MM.1S (cell line): ENCODE measurements at regions not wholly inside any gene's neighbourhood (a gene's known extent, or its start where the extent isn't known, plus 50 kb on each side); places are given as distances from the start of the nearest gene placed in this dataset.

Experiments
- DNase-seq: peaks from one replicate; pipeline ENCODE4 v3.0.0-alpha.2; 2015
- H2AFZ ChIP-seq: fragments of 300-600 bp; sonication (generic); 2 replicates; pipeline ENCODE4 v1.6.0; 2016; ENCODE audit warnings: antibody characterized with exemption, low read length
- H3F3A ChIP-seq: fragments of 300-600 bp; sonication (generic); 2 replicates; pipeline ENCODE4 v1.6.1; 2016; ENCODE audit warnings: mild to moderate bottlenecking, antibody characterized with exemption, low read length, moderate library complexity, mixed read lengths; ENCODE audit not compliant: insufficient read depth
- H3K27ac ChIP-seq: fragments of 300-600 bp; sonication (generic); 2 replicates; pipeline ENCODE4 v1.5.1; 2016; ENCODE audit warnings: mild to moderate bottlenecking, low read length
- H3K27me3 ChIP-seq: fragments of 300-600 bp; sonication (generic); replicated peaks from 2 replicates; pipeline ENCODE4 v1.6.0; 2016; ENCODE audit warnings: low read length; ENCODE audit not compliant: insufficient read depth
- H3K36me3 ChIP-seq: fragments of 300-600 bp; sonication (generic); replicated peaks from 2 replicates; pipeline ENCODE4 v1.6.1; 2016; ENCODE audit warnings: mild to moderate bottlenecking, low read length, mixed read lengths; ENCODE audit not compliant: insufficient read depth
- H3K4me1 ChIP-seq: fragments of 300-600 bp; sonication (generic); 2 replicates; pipeline ENCODE4 v1.6.1; 2016; ENCODE audit warnings: low read length, mixed read lengths
- H3K4me2 ChIP-seq: fragments of 300-600 bp; sonication (generic); 2 replicates; pipeline ENCODE4 v1.6.0; 2016; ENCODE audit warnings: low read depth, low read length
- H3K4me3 ChIP-seq: fragments of 300-600 bp; sonication (generic); 2 replicates; pipeline ENCODE4 v1.5.1; 2016; ENCODE audit warnings: low read length, mixed read lengths
- H3K79me2 ChIP-seq: fragments of 300-600 bp; sonication (generic); 2 replicates; pipeline ENCODE4 v1.6.1; 2016; ENCODE audit warnings: mixed run types, low read length, mixed read lengths
- H3K9ac ChIP-seq: fragments of 300-600 bp; sonication (generic); 2 replicates; pipeline ENCODE4 v1.6.1; 2016; ENCODE audit warnings: low read length, mixed read lengths
- H3K9me2 ChIP-seq: fragments of 300-600 bp; sonication (generic); replicated peaks from 2 replicates; pipeline ENCODE4 v1.6.1; 2016; ENCODE audit warnings: mild to moderate bottlenecking, low read length, mixed read lengths; ENCODE audit not compliant: insufficient read depth
- H3K9me3 ChIP-seq: fragments of 300-600 bp; sonication (generic); replicated peaks from 2 replicates; pipeline ENCODE4 v1.6.1; 2016; ENCODE audit warnings: mild to moderate bottlenecking, low read length, mixed read lengths; ENCODE audit not compliant: insufficient read depth
- H4K20me1 ChIP-seq: fragments of 300-600 bp; sonication (generic); 2 replicates; pipeline ENCODE4 v1.6.1; 2016; ENCODE audit warnings: mild to moderate bottlenecking, low read length, moderate library complexity, mixed read lengths; ENCODE audit not compliant: insufficient read depth
- EZH2 ChIP-seq: fragments of 300-600 bp; sonication (generic); optimal IDR thresholded peaks from 2 replicates; pipeline ENCODE3; 2017; ENCODE audit warnings: low read depth, mild to moderate bottlenecking, antibody characterized with exemption, low read length, mixed read lengths
- EZH2phosphoT487 ChIP-seq: fragments of 300-600 bp; sonication (generic); IDR thresholded peaks from 2 replicates; pipeline ENCODE4 v1.6.1; 2018; ENCODE audit warnings: antibody characterized with exemption, low read length
- TF ChIP-seq, protein P1 (sequence below): fragments of 300-600 bp; sonication (generic); IDR thresholded peaks from 2 replicates; pipeline ENCODE4 v1.5.1; 2016; ENCODE audit warnings: antibody characterized with exemption, low read length, mixed read lengths

- no peaks in the 10 kb centered on the region for H3K9me2 ChIP-seq
- no peak overlapping the region for H3K4me3 ChIP-seq
- H3K27ac ChIP-seq, result no peak overlapping the region
- no peaks in the 10 kb centered on the region for H4K20me1 ChIP-seq
- DNase-seq, result no peak
- no peak for TF ChIP-seq EZH2
- TF ChIP-seq, protein P1, sequence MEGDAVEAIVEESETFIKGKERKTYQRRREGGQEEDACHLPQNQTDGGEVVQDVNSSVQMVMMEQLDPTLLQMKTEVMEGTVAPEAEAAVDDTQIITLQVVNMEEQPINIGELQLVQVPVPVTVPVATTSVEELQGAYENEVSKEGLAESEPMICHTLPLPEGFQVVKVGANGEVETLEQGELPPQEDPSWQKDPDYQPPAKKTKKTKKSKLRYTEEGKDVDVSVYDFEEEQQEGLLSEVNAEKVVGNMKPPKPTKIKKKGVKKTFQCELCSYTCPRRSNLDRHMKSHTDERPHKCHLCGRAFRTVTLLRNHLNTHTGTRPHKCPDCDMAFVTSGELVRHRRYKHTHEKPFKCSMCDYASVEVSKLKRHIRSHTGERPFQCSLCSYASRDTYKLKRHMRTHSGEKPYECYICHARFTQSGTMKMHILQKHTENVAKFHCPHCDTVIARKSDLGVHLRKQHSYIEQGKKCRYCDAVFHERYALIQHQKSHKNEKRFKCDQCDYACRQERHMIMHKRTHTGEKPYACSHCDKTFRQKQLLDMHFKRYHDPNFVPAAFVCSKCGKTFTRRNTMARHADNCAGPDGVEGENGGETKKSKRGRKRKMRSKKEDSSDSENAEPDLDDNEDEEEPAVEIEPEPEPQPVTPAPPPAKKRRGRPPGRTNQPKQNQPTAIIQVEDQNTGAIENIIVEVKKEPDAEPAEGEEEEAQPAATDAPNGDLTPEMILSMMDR, result no peak
- TF ChIP-seq EZH2phosphoT487, result no peak
- H2AFZ ChIP-seq, result no peak overlapping the region
- H3F3A ChIP-seq, result no peaks in the 10 kb centered on the region
- no peak overlapping the region for H3K9ac ChIP-seq
- no peaks in the 10 kb centered on the region for H3K36me3 ChIP-seq
- H3K4me2 ChIP-seq, result no peak overlapping the region
- H3K27me3 ChIP-seq, result no peaks in the 10 kb centered on the region
- H3K4me1 ChIP-seq, result no peaks in the 10 kb centered on the region
- no peaks in the 10 kb centered on the region for H3K9me3 ChIP-seq
- H3K79me2 ChIP-seq, result no peaks in the 10 kb centered on the region
Measured at GRCh38 chr6:3937438-3937837, 88.3 kb downstream of the FAM50B start.

GRCh38 chr6:3938715-3939367 lies 89.7 kb downstream of the FAM50B start:
- Histone ChIP-seq H3K4me1 (no peaks in the 10 kb centered on the region), H3F3A (no peaks in the 10 kb centered on the region), H3K4me3 (no peak overlapping the region), H2AFZ (no peak overlapping the region), H3K9me2 (no peaks in the 10 kb centered on the region), H3K9ac (no peak overlapping the region), H3K36me3 (no peaks in the 10 kb centered on the region), H3K27me3 (no peaks in the 10 kb centered on the region), H3K9me3 (no peaks in the 10 kb centered on the region), H3K79me2 (no peaks in the 10 kb centered on the region), H4K20me1 (no peaks in the 10 kb centered on the region), H3K27ac (no peak overlapping the region), H3K4me2 (no peak overlapping the region)
- TF ChIP-seq EZH2 (no peak), EZH2phosphoT487 (no peak)
- TF ChIP-seq, protein P1, result no peak
- DNase-seq, result no peak

DNA sequence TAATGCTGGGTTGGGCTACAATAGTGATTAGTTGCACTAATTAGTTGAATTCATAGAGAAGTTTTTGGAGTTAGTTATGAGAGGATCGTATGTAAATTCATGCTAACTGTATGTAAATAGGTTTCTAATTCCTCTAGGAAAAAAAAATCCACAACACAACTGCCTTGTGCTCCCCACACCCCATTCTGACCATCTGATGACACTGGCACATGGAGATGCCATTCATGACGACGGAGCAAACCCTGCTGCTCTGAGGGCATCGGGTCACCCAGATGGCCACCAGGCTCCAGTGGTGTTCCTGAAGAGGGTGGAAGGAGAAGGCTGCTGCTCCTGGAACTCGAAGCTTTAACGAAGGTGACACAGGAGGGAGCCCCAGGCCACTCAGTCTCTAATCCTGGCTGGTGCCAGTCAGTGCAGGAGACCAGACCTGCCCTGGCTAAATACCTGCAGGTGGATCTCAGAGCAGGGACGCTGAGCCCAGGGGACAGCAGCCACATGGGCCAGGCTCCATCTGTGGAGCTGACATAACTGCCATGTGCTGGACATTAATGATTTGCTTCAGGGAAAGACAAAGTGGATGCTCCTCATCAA lies 90.3 kb downstream of the FAM50B start:
- TF ChIP-seq, protein P1, result no peak
- no peak for TF ChIP-seq EZH2
- TF ChIP-seq EZH2phosphoT487, result no peak
- H3K4me3 ChIP-seq, result no peak overlapping the region
- H3K36me3 ChIP-seq, result no peaks in the 10 kb centered on the region
- no peaks in the 10 kb centered on the region for H4K20me1 ChIP-seq
- H3F3A ChIP-seq, result no peaks in the 10 kb centered on the region
- no peak overlapping the region for H2AFZ ChIP-seq
- no peak overlapping the region for H3K9ac ChIP-seq
- H3K4me1 ChIP-seq, result no peaks in the 10 kb centered on the region
- no peaks in the 10 kb centered on the region for H3K9me2 ChIP-seq
- no peaks in the 10 kb centered on the region for H3K79me2 ChIP-seq
- H3K27ac ChIP-seq, result no peak overlapping the region
- H3K4me2 ChIP-seq, result no peak overlapping the region
- no peak for DNase-seq
- H3K27me3 ChIP-seq, result no peaks in the 10 kb centered on the region
- H3K9me3 ChIP-seq, result no peaks in the 10 kb centered on the region
